ENCODE measurements at regions not wholly inside any gene's neighbourhood (a gene's known extent, or its start where the extent isn't known, plus 50 kb on each side); places are given as distances from the start of the nearest gene placed in this dataset.
A peak's percentile ranks its signal among the peaks of the same experiment; 100 is the strongest.
"Not testable (repeated sequence)": the region's sequence is repeated elsewhere in the genome, so short reads cannot be mapped to it uniquely, and the experiment has no call there.

- no peak for TF ChIP-seq POLR2A (IDR thresholded peaks at IDR 0.05; ENCODE audit: low read depth, low read length)
- no peak for DNase-seq (ENCODE audit: insufficient read length, low spot score)
- FAIRE-seq: no peak
These were observed 807.3 kb upstream of the RGS18 start for GRCh38 chr1:191350938-191351337.

- no peak for FAIRE-seq
- TF ChIP-seq POLR2A (IDR thresholded peaks at IDR 0.05; ENCODE audit: low read depth, low read length): no peak
- DNase-seq (ENCODE audit: insufficient read length, low spot score): no peak
These were observed 799.5 kb upstream of the RGS18 start for GRCh38 chr1:191358724-191359123.

- TF ChIP-seq POLR2A (IDR thresholded peaks at IDR 0.05; ENCODE audit: low read depth, low read length): no peak
- DNase-seq (ENCODE audit: insufficient read length, low spot score): no peak
- no peak for FAIRE-seq
These were observed 791.6 kb upstream of the RGS18 start for GRCh38 chr1:191366686-191367085.

- FAIRE-seq (peak; percentile 84), DNase-seq (ENCODE audit: insufficient read length, low spot score) (no peak)
- no peak for TF ChIP-seq POLR2A (IDR thresholded peaks at IDR 0.05; ENCODE audit: low read depth, low read length)
These were observed 789.2 kb upstream of the RGS18 start for GRCh38 chr1:191368891-191369654.

GRCh38 chr1:191371626-191372025 is 786.6 kb upstream of the RGS18 start:
- FAIRE-seq (no peak), DNase-seq (ENCODE audit: insufficient read length, low spot score) (no peak)
- TF ChIP-seq POLR2A (IDR thresholded peaks at IDR 0.05; ENCODE audit: low read depth, low read length): no peak

GRCh38 chr1:191388283-191388682 is 770.0 kb upstream of the RGS18 start:
- DNase-seq (ENCODE audit: insufficient read length, low spot score) (no peak), FAIRE-seq (no peak)
- no peak for TF ChIP-seq POLR2A (IDR thresholded peaks at IDR 0.05; ENCODE audit: low read depth, low read length)

GRCh38 chr1:191396622-191397021 is 761.6 kb upstream of the RGS18 start:
- FAIRE-seq (no peak), DNase-seq (ENCODE audit: insufficient read length, low spot score) (no peak)
- TF ChIP-seq POLR2A (IDR thresholded peaks at IDR 0.05; ENCODE audit: low read depth, low read length): no peak

GRCh38 chr1:191398551-191398950 is 759.7 kb upstream of the RGS18 start:
- FAIRE-seq (no peak), DNase-seq (ENCODE audit: insufficient read length, low spot score) (no peak)
- no peak for TF ChIP-seq POLR2A (IDR thresholded peaks at IDR 0.05; ENCODE audit: low read depth, low read length)

GRCh38 chr1:191405417-191405816 is 752.8 kb upstream of the RGS18 start:
- DNase-seq (ENCODE audit: insufficient read length, low spot score): no peak
- no peak for TF ChIP-seq POLR2A (IDR thresholded peaks at IDR 0.05; ENCODE audit: low read depth, low read length)
- no peak for FAIRE-seq

GRCh38 chr1:191414981-191415640 is 743.2 kb upstream of the RGS18 start:
- TF ChIP-seq POLR2A (IDR thresholded peaks at IDR 0.05; ENCODE audit: low read depth, low read length): no peak
- DNase-seq (ENCODE audit: insufficient read length, low spot score) (no peak), FAIRE-seq (no peak)

- no peak for TF ChIP-seq POLR2A (IDR thresholded peaks at IDR 0.05; ENCODE audit: low read depth, low read length)
- FAIRE-seq: no peak
These were observed 738.4 kb upstream of the RGS18 start for GRCh38 chr1:191419842-191420241.

GRCh38 chr1:191427593-191427992 is 730.7 kb upstream of the RGS18 start:
- no peak for FAIRE-seq
- DNase-seq (ENCODE audit: insufficient read length, low spot score): no peak
- TF ChIP-seq POLR2A (IDR thresholded peaks at IDR 0.05; ENCODE audit: low read depth, low read length): no peak

More at GRCh38 chr1:191419842-191420241, 738.4 kb upstream of the RGS18 start:
- no peak for DNase-seq (ENCODE audit: insufficient read length, low spot score)

GRCh38 chr1:191432817-191433216 is 725.4 kb upstream of the RGS18 start:
- no peak for TF ChIP-seq POLR2A (IDR thresholded peaks at IDR 0.05; ENCODE audit: low read depth, low read length)
- no peak for FAIRE-seq
- no peak for DNase-seq (ENCODE audit: insufficient read length, low spot score)

- no peak for FAIRE-seq
- no peak for TF ChIP-seq POLR2A (IDR thresholded peaks at IDR 0.05; ENCODE audit: low read depth, low read length)
- DNase-seq (ENCODE audit: insufficient read length, low spot score): no peak
These were observed 719.3 kb upstream of the RGS18 start for GRCh38 chr1:191438979-191439378.

- FAIRE-seq; DNase-seq (ENCODE audit: insufficient read length, low spot score): not testable (repeated sequence)
These were observed 710.0 kb upstream of the RGS18 start for GRCh38 chr1:191448279-191448678.

Data from H54 (cell line).